ENCODE measurements at regions not wholly inside any gene's neighbourhood (a gene's known extent, or its start where the extent isn't known, plus 50 kb on each side); places are given as distances from the start of the nearest gene placed in this dataset.

DNA sequence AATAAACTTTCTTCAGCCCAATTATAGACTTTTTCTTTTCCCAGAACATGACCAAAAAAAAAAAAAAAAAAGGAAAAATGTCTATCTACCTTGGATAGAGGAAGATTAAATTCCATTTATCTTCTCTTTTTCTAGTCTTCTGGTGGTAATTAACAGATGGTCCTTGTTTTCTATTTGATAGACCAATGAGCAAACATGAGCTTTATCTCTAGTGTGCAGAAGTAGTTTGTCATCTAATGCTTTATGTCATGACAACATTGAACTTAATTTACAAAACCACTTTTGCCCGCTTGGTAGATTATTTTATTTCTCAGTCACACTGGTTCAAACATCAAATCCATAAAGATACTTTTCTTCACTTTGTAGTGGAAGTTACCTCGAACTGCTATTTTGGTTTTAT lies 69.5 kb upstream of the ELL2 start:
- no peaks in the 10 kb centered on the region for H3K4me1 ChIP-seq (ENCODE audit: insufficient read depth, low read length)

GRCh38 chr5:96026406-96027041 lies 64.9 kb upstream of the ELL2 start:
- Histone ChIP-seq H2AFZ (ENCODE audit: low read depth, low read length) (no peak overlapping the region), H3K4me1 (ENCODE audit: insufficient read depth, low read length) (no peaks in the 10 kb centered on the region), H3K27me3 (ENCODE audit: insufficient read depth, low read length) (no peaks in the 10 kb centered on the region), H3K9me3 (ENCODE audit: low read length) (no peaks in the 10 kb centered on the region), H3K36me3 (ENCODE audit: insufficient read depth, low read length) (no peaks in the 10 kb centered on the region), H3K4me3 (ENCODE audit: low read length) (no peak overlapping the region)

More for the DNA sequence above, 69.5 kb upstream of the ELL2 start:
- Histone ChIP-seq H3K4me3 (ENCODE audit: low read length) (no peak overlapping the region), H3K36me3 (ENCODE audit: insufficient read depth, low read length) (no peaks in the 10 kb centered on the region), H3K27me3 (ENCODE audit: insufficient read depth, low read length) (no peaks in the 10 kb centered on the region), H2AFZ (ENCODE audit: low read depth, low read length) (no peak overlapping the region), H3K9me3 (ENCODE audit: low read length) (no peaks in the 10 kb centered on the region)

- Histone ChIP-seq H3K27me3 (ENCODE audit: insufficient read depth, low read length) (no peaks in the 10 kb centered on the region), H3K36me3 (ENCODE audit: insufficient read depth, low read length) (no peaks in the 10 kb centered on the region), H3K4me1 (ENCODE audit: insufficient read depth, low read length) (no peaks in the 10 kb centered on the region), H3K9me3 (ENCODE audit: low read length) (peaks cover 3% of the 10 kb centered on the region), H2AFZ (ENCODE audit: low read depth, low read length) (no peak overlapping the region), H3K4me3 (ENCODE audit: low read length) (no peak overlapping the region)
Measured at GRCh38 chr5:96024683-96025475, 63.2 kb upstream of the ELL2 start.

GRCh38 chr5:96023518-96023917 lies 61.9 kb upstream of the ELL2 start:
- Histone ChIP-seq H3K4me3 (ENCODE audit: low read length) (no peak overlapping the region), H2AFZ (ENCODE audit: low read depth, low read length) (no peak overlapping the region), H3K9me3 (ENCODE audit: low read length) (peaks cover 3% of the 10 kb centered on the region), H3K27me3 (ENCODE audit: insufficient read depth, low read length) (no peaks in the 10 kb centered on the region), H3K36me3 (ENCODE audit: insufficient read depth, low read length) (no peaks in the 10 kb centered on the region), H3K4me1 (ENCODE audit: insufficient read depth, low read length) (no peaks in the 10 kb centered on the region)

DNA sequence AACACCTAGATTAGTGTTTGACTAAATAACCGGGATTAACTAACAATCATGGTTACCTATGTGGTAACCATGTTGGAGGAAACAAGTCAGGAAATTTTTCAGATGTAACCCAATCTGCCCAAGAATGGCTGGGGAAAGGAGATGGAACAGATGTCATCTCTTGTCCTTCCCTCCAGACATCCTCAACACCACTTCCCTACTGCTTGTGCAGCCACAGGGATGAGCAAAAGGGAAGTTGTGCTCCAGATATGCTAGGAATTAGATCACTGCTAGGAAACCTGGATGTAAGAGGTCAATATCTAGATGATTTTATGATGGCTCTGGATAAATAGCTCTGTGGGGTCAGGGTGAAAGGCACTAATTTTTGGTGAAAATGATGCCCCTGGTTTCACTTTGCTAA lies 61.3 kb upstream of the ELL2 start:
- H3K9me3 ChIP-seq (ENCODE audit: low read length) = peaks cover 3% of the 10 kb centered on the region
- H3K4me1 ChIP-seq (ENCODE audit: insufficient read depth, low read length) = no peaks in the 10 kb centered on the region
- no peak overlapping the region for H2AFZ ChIP-seq (ENCODE audit: low read depth, low read length)
- H3K4me3 ChIP-seq (ENCODE audit: low read length) = no peak overlapping the region
- no peaks in the 10 kb centered on the region for H3K36me3 ChIP-seq (ENCODE audit: insufficient read depth, low read length)
- H3K27me3 ChIP-seq (ENCODE audit: insufficient read depth, low read length) = no peaks in the 10 kb centered on the region

DNA sequence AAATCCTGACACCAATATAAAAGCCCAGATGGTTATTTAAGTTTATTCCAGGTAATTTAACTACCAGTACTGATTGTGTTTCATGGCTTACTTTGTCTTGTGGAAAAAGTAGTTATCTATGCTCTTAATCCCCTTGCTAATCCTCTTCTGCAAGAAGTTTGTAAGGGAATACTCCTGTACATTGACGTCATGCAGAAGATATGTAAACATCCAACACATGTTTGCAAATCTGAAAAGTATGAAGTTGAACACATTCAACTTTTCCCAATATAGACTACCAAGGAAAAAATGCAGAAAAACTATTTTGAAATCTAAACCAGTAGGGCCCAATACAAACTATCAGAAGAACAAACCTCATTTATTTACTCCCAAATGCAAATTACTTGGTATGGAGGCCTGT lies 56.3 kb upstream of the ELL2 start:
- H2AFZ ChIP-seq (ENCODE audit: low read depth, low read length) = no peak overlapping the region
- no peaks in the 10 kb centered on the region for H3K27me3 ChIP-seq (ENCODE audit: insufficient read depth, low read length)
- H3K4me1 ChIP-seq (ENCODE audit: insufficient read depth, low read length) = no peaks in the 10 kb centered on the region
- H3K4me3 ChIP-seq (ENCODE audit: low read length) = no peak overlapping the region
- peaks cover 3% of the 10 kb centered on the region for H3K9me3 ChIP-seq (ENCODE audit: low read length)
- H3K36me3 ChIP-seq (ENCODE audit: insufficient read depth, low read length) = no peaks in the 10 kb centered on the region

GRCh38 chr5:96016216-96016615 lies 54.6 kb upstream of the ELL2 start:
- H3K36me3 ChIP-seq (ENCODE audit: insufficient read depth, low read length) = no peaks in the 10 kb centered on the region
- no peaks in the 10 kb centered on the region for H3K27me3 ChIP-seq (ENCODE audit: insufficient read depth, low read length)
- no peaks in the 10 kb centered on the region for H3K4me1 ChIP-seq (ENCODE audit: insufficient read depth, low read length)
- H3K9me3 ChIP-seq (ENCODE audit: low read length) = peaks cover 3% of the 10 kb centered on the region
- H3K4me3 ChIP-seq (ENCODE audit: low read length) = no peak overlapping the region
- no peak overlapping the region for H2AFZ ChIP-seq (ENCODE audit: low read depth, low read length)

- Histone ChIP-seq H3K4me3 (ENCODE audit: low read length) (no peak overlapping the region), H3K27me3 (ENCODE audit: insufficient read depth, low read length) (no peaks in the 10 kb centered on the region), H3K36me3 (ENCODE audit: insufficient read depth, low read length) (no peaks in the 10 kb centered on the region), H2AFZ (ENCODE audit: low read depth, low read length) (no peak overlapping the region), H3K9me3 (ENCODE audit: low read length) (peaks cover 3% of the 10 kb centered on the region), H3K4me1 (ENCODE audit: insufficient read depth, low read length) (no peaks in the 10 kb centered on the region)
Measured at GRCh38 chr5:96015709-96016108, 54.1 kb upstream of the ELL2 start.

DNA sequence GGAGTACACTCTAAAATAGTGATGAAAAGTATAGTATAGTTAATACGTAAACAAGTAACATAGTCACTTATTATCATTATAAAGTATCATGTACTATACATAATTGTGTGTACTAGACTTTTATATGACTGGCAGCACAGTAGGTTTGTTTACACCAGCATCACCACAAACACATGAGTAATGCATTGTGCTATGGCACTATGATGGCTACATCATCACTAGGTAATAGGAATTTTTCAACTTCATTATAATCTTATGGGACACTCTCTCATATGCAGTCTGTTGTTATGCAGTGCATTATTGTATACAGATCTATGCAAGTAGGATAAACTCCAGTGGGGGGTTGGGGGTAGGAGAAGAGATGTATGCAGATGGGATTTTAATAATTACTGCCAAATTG lies 52.7 kb upstream of the ELL2 start:
- Histone ChIP-seq H3K4me1 (ENCODE audit: insufficient read depth, low read length) (no peaks in the 10 kb centered on the region), H3K27me3 (ENCODE audit: insufficient read depth, low read length) (no peaks in the 10 kb centered on the region), H3K4me3 (ENCODE audit: low read length) (no peak overlapping the region), H3K9me3 (ENCODE audit: low read length) (no peaks in the 10 kb centered on the region), H2AFZ (ENCODE audit: low read depth, low read length) (no peak overlapping the region), H3K36me3 (ENCODE audit: insufficient read depth, low read length) (no peaks in the 10 kb centered on the region)

GRCh38 chr5:96013254-96013653 lies 51.6 kb upstream of the ELL2 start:
- no peaks in the 10 kb centered on the region for H3K4me1 ChIP-seq (ENCODE audit: insufficient read depth, low read length)
- H2AFZ ChIP-seq (ENCODE audit: low read depth, low read length) = no peak overlapping the region
- no peak overlapping the region for H3K4me3 ChIP-seq (ENCODE audit: low read length)
- H3K36me3 ChIP-seq (ENCODE audit: insufficient read depth, low read length) = no peaks in the 10 kb centered on the region
- peaks cover 2% of the 10 kb centered on the region for H3K9me3 ChIP-seq (ENCODE audit: low read length)
- H3K27me3 ChIP-seq (ENCODE audit: insufficient read depth, low read length) = no peaks in the 10 kb centered on the region

- no peak overlapping the region for H2AFZ ChIP-seq (ENCODE audit: low read depth, low read length)
- H3K9me3 ChIP-seq (ENCODE audit: low read length) = peaks cover 2% of the 10 kb centered on the region
- H3K4me1 ChIP-seq (ENCODE audit: insufficient read depth, low read length) = no peaks in the 10 kb centered on the region
- H3K36me3 ChIP-seq (ENCODE audit: insufficient read depth, low read length) = no peaks in the 10 kb centered on the region
- H3K4me3 ChIP-seq (ENCODE audit: low read length) = no peak overlapping the region
- no peaks in the 10 kb centered on the region for H3K27me3 ChIP-seq (ENCODE audit: insufficient read depth, low read length)
Measured at GRCh38 chr5:96012399-96012798, 50.7 kb upstream of the ELL2 start.

Measured in neuron (in vitro differentiated cells).